Vagina (tissue), 2 donors: ENCODE measurements at regions not wholly inside any gene's neighbourhood (a gene's known extent, or its start where the extent isn't known, plus 50 kb on each side); places are given as distances from the start of the nearest gene placed in this dataset.

Source experiments
- CTCF ChIP-seq, 3 experiments: fragments of 450-650 bp in 2 of 3; fragments of 200-600 bp in 1 of 3; sonication (generic) in 1 of 3; IDR thresholded peaks; one replicate each; pipeline ENCODE4 v1.5.1; 2017 to 2019; ENCODE audit warnings: antibody characterized with exemption in 3 of 3, mild to moderate bottlenecking in 2 of 3, moderate library complexity in 2 of 3
- POLR2A ChIP-seq, 2 donors: fragments of 450-650 bp; IDR thresholded peaks; one replicate each; pipeline ENCODE4 v1.6.1; 2017; ENCODE audit warnings: antibody characterized with exemption in 2 of 2, mild to moderate bottlenecking in 2 of 2, moderate library complexity in 2 of 2
- POLR2AphosphoS5 ChIP-seq, 2 donors: sonication (generic); formaldehyde crosslinking; IDR thresholded peaks; one replicate each; pipeline ENCODE4 v1.9.0; 2017; ENCODE audit warnings: antibody characterized with exemption in 2 of 2, mild to moderate bottlenecking in 2 of 2, low read depth in 1 of 2; ENCODE audit not compliant: insufficient read depth in 1 of 2

- TF ChIP-seq POLR2A (IDR thresholded peaks at IDR 0.05): no peak
- no peak for TF ChIP-seq CTCF (IDR thresholded peaks at IDR 0.05)
- no peak for TF ChIP-seq POLR2AphosphoS5 (IDR thresholded peaks at IDR 0.05; ENCODE audit: insufficient read depth in 1 of 2, low read depth in 1 of 2)
Observed at GRCh38 chr6:88558981-88559380, 392.8 kb upstream of the CNR1 start.
